ENCODE measurements at regions not wholly inside any gene's neighbourhood (a gene's known extent, or its start where the extent isn't known, plus 50 kb on each side); places are given as distances from the start of the nearest gene placed in this dataset.

DNA sequence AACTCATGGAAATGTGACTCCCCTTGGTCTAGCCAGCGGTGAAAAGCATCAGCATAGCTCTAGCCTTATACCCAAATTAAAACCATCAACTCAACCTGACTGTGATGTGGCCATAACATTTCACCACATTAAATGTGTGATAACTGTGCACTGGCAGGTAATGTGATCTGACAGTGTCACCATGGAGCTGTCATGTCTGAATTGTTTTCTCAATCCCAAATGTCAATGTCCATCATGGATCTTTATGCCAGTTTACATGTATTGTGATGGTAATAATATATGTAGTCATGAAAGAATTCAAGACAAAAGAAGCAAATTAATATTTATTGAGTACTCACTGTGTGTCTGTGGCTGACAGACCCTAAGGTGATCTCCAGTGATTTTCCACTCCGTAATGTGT lies 213.4 kb upstream of the EOMES start:
- DNase-seq (ENCODE audit: low read depth) = no peak

DNA sequence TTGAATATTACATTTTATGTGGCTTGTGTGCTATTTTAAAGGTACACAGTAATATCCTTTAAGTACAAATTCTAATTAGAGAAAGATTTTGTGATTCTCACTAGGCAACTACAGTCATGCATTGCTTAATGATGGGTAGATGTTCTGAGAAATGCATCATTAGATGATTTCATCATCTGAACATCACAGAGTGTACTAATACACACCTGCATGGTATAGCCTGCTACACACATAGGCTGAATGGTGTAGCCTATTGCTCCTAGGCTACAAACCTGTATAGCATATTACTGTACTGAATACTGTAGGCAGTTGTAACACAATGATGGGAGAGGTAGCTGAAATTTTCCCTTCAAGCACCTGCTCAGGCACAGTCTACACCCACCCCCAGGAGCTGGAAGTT lies 217.4 kb upstream of the EOMES start:
- no peak for DNase-seq (ENCODE audit: low read depth)

DNA sequence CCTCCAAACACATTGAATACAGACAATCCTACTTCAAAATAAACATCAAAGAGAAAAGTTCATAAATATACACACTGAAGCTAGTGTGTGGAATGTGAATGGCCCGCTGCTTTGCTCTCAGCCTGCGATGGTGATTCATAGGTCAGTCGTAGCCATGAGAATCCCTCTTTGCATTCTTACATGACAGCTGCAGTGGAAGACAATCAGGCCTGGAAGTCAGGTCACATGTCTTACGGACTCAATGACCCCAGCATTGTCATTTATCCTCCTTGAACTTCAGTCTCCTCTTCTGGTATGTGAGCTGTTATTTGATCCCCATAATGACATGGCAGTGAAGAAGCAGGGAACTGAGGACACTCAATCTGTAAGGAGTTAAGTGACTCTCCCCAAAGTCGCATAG lies 217.8 kb upstream of the EOMES start:
- peak; percentile 95 for DNase-seq (ENCODE audit: low read depth)

DNA sequence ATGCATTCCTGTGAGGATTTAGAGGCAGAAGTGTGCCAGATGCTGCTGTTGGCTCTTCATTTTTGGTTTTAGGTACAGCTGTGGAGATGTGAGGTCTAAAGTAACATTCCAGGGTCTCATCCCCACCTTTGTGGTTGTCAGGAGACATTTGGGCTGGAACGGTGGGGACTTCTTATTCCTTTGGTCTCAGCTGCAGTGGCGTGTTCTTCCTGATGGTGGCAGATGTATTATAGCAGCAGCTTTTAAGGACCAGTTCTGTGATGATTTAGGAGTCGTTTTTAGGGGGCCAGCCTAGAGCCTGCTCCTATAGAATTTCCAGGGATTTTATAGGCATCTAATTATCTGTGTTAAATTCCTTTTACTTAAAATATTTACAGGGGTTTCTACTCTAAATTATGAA lies 221.0 kb upstream of the EOMES start:
- peak; percentile 36 for DNase-seq (ENCODE audit: low read depth)

DNA sequence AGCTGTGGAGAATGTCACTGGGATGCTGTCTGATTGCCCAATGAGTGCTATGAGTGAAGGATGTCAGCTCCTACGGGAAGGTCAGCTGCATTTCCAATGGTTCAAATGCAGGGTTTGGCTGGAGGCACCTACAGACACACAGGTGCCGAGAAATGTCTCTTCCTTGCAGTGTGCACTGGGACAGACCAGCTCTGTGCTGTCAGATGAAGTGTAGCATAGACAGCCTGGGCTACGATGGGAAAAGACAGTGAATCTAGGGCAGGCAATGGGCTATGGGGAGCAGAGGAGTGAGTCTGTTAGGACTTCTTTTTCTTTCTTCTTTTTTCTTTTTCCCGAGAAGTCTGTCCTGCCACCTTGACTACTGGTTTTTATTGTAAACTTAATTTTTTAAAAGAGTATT lies 223.1 kb upstream of the EOMES start:
- no peak for DNase-seq (ENCODE audit: low read depth)

DNA sequence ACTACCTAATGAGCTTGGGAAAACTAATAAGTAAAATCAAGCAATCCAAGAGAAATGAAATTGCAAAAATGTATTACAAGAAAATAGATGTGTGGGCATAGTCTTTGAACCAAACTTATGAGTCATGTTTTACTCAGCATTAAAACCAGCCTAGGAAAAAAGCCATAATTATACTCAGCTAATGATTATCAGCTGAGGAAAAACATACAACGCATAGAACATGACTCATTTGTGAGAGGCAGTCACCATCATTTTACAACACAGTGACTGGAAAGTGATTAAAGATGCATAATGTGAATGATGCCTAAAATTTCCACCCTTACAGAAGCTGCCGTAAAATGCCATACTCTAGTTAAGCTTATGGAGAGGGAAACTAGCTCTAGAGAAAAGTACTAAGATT lies 238.0 kb upstream of the EOMES start:
- DNase-seq (ENCODE audit: low read depth) = no peak

DNA sequence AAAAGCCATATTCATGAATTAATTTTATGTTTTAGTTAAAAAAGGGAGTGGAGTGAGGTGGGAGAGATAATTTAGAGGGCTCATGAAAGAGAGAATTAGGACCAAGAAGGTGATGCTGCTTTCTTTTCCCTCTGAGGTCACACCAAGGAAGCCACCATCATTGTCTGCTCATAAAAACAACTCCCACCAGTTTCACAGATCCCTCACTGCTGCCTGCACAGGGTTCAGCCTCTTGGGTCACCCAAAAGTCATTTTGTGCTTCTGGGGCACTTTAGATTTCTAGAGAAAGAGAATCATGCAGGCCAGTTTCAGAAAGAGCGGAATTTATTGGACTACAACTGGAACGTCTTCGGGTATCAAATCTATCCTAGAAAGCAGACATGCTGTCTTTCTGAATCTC lies 241.4 kb upstream of the EOMES start:
- DNase-seq (ENCODE audit: low read depth) = no peak

DNA sequence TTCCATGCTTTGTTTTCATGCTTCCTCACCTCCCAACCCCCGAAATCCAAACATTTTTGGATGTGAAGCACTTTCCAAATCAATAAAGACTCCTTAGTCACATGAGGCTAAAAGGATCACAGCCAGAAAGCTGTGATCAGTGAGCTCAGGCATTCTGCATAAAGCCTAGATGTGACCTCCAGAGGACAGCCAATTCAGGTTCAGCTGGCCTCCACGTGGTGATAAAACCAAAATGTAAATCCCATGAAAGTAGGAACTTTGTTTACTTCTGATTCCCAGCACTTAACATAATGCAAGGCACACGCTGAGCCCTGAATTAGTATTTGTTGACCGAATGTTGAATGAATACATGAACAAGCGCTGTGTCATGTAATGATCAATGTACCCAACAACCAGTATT lies 249.5 kb upstream of the EOMES start:
- no peak for DNase-seq (ENCODE audit: low read depth)

DNA sequence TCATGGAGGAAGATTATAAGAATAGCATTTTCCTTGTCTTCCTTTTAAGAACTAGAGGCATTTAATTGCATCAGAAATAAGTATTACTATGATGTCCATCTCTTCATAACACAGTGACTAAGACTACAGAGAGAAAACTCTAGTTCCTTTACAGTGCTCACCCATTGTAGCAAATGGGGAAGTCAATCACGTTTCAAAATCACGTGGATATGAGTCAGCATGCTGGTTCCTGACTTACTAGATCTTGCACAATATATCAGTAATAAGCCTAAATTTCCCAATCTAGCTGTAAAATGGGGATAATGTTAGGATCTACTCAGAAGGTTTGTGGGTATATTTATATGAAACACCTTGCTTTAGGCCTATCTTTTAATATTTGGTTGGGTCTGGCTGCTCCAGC lies 254.8 kb upstream of the EOMES start:
- DNase-seq (ENCODE audit: low read depth) = peak; percentile 5

DNA sequence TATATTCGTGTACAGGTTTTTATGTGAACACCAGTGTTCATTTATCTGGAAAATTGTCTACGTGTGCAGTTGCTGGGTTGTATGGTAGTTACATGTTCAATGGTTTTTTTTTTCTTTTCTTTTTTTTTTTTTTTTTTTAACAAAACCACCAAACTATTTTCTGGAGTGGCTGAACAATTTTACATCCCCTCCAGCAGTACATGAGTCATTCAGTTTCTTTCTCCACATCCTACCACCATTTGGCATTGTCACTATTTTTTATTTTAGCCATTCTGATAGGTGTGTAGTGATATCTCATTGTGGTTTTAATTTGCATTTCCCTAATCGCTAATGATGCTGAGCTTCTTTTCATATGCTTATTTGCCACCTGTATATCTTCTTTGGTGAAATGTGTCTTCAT lies 256.3 kb upstream of the EOMES start:
- DNase-seq (ENCODE audit: low read depth) = no peak

DNA sequence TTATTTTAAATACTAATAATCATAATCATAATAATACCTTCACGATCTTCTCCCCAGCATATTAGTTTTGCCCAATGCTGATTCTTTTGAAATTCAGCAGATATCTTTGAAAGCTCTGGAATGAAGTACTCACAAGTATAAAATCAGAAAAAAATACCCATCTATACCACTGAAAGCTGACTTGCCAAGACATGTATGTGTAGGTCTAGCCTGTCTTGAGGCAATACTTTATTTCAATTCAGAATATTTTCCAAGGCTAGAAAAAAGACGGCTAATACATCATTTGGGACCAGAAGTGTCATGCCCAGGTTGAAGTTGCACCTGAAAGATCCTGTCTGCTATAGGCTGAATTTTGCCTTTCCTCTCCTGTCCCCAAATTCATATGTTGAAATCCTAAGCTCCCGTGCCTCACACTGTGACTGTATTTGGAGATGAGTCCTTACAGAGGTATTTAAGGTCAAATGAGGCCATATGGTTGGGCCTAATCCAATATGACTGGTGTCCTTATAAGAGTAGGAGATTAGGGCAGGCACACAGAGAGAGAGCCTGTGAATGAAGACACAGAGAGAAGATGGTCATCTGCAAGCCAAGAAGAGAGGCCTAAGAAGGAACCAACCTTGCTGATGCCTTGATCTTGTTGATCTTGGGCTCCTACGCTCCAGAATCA lies 255.9 kb upstream of the CMC1 start:
- peak; percentile 26 for DNase-seq (ENCODE audit: low read depth)

DNA sequence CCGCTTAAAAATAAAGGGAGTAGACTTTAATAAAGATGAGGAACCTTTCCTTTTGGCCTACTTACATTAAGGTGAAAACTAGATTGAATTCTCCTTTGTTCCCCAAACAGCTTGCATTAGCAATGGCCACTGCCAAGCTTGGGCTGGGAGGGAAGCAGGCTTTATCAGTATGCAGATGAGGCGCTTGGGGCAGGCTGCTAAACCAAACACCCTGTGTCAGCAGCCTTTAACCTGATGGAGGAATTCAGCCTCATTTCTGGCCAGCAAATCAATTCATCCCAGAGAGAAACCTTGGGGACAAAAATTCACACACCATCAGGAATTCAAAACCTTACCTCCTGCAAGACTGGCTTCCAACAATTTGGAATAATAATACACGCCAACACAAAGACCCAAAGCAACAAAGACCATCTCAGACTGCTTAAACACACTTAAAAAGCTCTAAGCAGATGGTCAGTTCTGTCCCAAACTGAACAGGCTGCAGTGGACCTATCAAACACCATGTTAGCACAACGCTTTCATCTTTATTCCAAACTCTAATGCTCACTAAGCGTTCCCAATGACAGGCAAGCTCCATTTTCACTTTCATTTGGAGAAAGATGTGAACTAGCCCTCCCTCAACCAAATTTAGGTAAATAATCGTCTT lies 255.1 kb upstream of the CMC1 start:
- DNase-seq (ENCODE audit: low read depth) = no peak

DNA sequence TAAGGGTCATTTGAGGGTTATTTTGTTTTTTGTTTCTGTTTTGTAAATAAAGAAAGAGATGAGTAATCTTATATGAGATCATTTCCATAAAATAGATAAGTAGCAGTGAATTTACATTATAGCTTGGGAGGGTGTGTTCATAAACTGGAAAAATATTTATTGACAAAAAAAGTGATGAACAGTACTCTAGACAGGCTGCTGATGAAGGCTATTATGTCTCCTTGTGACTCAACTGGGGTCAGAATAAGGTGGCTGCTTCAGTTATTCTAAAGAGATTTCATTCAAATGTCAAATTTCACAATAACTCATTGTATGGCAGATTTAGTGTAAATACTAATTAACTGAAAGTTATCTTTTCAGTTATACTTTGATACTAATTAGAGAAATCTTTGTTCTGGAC lies 251.1 kb upstream of the CMC1 start:
- DNase-seq (ENCODE audit: low read depth) = no peak

DNA sequence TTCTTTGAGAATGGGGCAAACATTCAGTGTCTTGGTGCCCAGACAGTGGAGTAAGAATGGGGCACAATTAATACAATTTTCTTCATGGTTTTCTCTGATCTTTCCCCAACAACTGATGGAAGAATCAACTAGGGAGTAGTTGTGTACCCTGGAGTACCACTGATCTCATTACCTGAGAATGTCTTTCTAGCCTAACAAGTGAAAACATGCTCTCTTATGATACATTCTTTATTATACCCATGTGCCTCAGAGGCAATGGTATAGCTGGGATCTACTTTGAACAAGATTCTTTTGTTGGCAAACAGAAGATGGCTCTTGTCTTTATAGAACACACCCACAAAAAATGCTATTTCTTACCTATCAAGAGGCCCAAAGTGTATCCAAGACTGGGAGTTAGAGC lies 250.6 kb upstream of the CMC1 start:
- DNase-seq (ENCODE audit: low read depth) = no peak

DNA sequence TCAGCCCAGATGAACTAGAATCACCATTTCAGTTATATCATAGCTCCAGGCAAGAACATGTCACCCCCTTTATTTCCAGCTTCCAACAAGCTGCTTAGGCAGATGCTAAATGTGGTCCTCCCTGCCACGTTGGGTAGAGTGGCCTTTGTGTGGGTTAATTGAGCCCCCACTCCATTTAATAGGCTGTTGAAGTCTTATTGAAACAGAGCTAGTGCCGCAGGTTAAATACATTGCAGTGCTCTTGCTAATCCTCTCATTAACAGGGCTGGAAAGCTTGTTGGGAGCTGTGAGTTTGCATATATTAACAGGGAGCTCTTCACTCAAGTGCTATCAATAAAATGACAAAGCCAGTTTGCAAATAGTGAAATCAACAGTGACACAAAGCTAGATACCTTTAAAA lies 248.4 kb upstream of the CMC1 start:
- DNase-seq (ENCODE audit: low read depth) = no peak

DNA sequence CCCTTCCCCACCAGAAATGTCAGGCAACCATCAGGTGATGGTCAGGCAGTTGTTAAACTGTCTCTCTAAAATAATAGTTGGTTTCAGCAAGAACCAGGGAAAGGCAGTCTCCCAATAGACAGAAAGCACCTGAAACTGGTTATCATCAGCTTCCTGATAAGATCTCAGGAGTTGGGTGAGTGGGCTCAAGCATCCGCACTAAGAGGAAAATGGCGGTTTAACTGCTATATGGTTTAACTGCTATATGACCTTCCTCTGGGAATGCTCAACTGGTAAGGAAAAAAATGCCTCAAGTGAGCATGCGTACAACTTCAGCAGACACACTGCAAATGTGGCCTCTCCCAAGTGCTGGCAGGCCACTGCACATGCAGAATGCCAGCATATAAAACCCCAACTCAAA lies 240.8 kb upstream of the CMC1 start:
- no peak for DNase-seq (ENCODE audit: low read depth)

DNA sequence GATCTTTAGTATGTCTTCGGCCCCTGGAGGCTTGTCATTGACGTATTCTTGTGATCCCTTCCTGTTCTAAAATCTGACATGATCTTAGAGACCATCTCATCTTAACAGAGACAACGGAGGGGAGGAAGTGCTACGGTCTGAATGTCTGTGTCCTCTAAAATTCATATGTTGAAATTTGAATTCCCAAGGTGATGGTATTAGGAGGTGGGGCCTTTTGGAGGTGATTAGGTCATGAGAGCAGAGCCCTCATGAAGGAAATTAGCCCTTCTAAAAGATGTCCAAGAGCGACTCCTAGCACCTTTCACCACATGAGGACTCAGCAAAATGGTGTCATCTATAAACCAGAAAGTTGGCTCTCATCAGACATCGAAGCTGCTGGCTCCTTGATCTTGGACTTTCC lies 233.2 kb upstream of the CMC1 start:
- no peak for DNase-seq (ENCODE audit: low read depth)

DNA sequence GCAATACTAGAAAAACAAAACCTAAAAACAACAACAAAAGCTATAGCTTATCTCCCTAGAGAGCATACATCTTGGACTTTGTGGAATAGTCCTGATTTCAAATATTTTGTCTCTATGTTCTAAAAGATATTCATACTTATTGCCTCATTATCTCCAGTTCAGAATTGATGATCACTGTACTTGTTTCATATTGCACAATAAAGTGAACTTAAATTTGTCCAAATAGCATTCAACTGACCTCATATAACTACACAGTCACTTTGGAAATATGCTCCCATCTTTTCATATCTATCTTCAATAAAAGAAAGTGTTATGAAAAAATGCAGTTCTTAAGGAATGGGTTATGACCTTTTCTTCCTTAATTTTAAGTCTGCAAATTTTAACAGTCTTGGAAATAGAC lies 228.6 kb upstream of the CMC1 start:
- no peak for DNase-seq (ENCODE audit: low read depth)

DNA sequence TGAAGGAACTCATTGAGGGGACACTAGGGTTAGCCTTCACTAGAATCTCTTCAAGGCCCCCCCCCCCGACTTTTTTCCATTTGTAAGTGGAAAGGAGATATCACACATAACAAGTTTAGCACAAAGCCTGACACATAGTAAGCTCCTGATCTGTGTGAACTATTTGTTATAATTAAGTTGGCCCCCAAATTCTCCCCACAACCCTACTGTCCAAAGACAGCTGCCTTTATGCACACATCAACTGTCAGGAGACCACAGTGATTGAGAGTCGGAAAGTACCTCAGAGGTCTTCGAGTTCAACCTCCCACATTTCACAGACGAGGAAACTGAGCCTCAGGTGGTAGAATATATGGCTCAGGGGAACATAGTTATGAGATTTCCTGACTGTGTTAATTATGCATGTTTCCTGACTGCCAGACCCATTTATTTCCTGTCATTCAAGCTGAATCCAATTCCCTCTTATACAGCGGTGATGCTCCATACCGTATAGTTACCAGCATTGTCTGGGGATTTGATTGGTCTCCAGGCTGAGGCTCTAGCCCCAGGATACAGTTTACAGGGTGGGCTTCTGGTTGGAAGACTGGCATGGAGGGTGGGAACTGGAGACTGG lies 227.4 kb upstream of the CMC1 start:
- DNase-seq (ENCODE audit: low read depth) = no peak

DNA sequence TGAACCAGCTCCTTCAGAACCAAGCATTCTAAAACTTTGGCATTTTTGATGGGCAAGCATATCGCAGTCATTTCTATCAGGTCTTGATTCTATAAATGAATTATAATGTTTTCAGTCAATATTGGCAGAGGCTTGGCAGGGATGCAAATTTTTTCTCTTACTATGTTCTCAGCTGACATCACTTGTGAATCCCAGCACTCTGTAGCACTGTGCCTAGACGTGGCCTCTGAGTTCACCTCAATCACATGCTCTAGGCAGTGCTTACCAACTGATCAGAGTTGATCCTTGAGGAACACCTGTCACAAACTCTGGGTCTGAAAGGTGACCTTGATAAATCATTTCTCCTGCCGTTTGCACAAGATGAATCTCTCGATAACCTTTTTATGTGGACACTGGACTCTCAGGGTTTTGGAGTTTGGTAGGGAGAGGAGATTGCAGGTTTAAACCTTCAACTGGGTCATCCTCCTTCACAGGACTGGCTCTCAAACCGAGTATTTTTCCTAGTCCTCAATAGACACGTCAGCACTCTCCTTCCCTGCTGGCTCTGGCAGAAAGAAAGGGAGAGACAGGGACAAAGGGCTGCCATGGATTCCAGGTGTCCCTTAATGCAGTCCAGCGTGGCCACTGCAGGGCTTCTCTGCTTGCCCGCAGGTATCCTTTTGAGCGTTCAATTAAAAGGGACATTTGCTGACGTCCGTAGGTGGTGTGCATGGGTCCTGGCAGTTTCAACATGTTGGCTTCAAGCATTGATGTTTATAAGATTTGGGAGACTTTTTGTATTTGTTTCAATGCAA lies 222.3 kb upstream of the CMC1 start:
- no peak for DNase-seq (ENCODE audit: low read depth)

DNA sequence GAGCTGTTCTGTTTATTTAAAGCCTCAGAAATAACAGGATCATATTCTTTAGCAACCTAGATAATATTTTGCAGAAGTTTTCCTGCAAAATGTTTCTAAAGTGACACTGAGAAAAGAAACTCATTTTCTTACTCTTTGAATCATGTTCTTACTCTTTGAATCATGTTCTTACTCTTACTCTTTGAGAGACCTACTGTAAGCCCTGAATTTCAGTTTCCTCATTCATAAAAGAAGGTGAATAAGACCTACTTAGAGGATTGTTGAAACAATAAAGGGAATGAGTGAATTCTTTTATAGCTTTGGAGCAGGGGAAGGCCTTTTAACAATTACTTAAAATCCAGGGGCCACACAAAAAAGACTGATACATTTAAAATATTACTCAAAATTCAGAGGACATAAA lies 221.7 kb upstream of the CMC1 start:
- DNase-seq (ENCODE audit: low read depth) = no peak

DNA sequence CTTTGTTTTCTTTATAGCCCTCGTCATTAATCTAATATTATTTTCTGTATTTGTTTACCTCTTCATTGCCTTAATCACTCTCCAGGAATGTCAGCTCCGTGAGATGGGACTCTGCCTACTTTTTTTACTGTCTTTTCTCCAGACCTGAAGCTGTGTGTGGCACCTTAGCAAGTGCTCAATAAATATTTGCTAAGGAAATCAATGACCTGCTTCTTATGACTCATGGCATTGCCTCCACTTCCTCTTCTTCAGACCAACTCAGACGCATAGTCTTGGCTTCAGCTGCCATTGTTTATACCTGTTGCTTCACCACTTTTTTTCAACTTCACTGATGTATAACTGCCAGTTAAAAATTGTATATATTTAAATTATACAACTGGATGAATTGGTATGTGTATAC lies 218.5 kb upstream of the CMC1 start:
- no peak for DNase-seq (ENCODE audit: low read depth)

Data from myocyte (in vitro differentiated cells).